CD4-positive, alpha-beta T cell treated with Interleukin-10 for 1 hour (primary cell): ENCODE measurements at regions not wholly inside any gene's neighbourhood (a gene's known extent, or its start where the extent isn't known, plus 50 kb on each side); places are given as distances from the start of the nearest gene placed in this dataset.
"Not testable (repeated sequence)": the region's sequence is repeated elsewhere in the genome, so short reads cannot be mapped to it uniquely, and the experiment has no call there.

Experiments used
- DNase-seq: peaks from one replicate; pipeline ENCODE4 v3.0.0-alpha.2; 2020

- DNase-seq, result no peak
Observed at GRCh38 chr6:133757335-133757734, 131.6 kb upstream of the TCF21 start.

GRCh38 chr6:133758815-133759335 lies 130.0 kb upstream of the TCF21 start:
- DNase-seq, result no peak

GRCh38 chr6:133759524-133759923 lies 129.4 kb upstream of the TCF21 start:
- DNase-seq, result no peak

- no peak for DNase-seq
Observed at GRCh38 chr6:133761706-133762105, 127.2 kb upstream of the TCF21 start.

DNA sequence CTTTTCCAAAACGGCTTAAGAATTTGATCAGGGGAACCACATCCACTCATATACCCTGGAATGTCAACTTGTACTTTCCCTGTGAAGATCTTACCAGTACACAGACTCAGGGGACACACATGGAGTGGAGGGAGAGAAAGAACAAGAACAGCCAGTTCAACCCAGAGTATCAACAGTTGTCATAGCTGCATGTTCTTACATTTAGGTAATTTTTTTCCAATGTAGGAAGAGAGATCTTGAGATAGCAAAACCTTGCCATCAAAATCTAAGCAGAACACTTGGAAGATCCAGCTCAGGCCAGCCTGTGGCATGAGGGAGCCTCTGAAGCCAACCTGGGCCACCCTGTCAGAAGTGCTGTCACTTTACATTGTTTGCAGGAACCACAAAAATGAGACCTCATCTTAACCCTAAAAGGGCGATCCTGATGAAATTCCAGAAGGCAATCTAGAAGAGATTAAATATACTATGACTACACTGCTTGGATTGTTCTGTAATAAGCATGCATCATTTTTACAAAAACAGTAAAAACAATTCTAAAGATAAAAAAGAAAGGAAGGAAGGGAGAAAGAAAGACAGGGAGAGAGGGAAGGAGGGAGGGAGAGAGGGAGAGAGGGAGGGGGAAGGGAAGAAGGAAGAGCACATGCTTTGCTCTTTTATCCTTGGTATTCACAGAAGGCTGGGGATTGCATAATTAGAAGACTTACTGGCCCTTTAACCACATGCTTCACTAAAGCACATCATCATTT lies 124.7 kb upstream of the TCF21 start:
- no peak for DNase-seq

- no peak for DNase-seq
Observed at GRCh38 chr6:133764754-133765208, 124.1 kb upstream of the TCF21 start.

- no peak for DNase-seq
Observed at GRCh38 chr6:133767357-133767970, 121.4 kb upstream of the TCF21 start.

- no peak for DNase-seq
Observed at GRCh38 chr6:133768656-133769295, 120.1 kb upstream of the TCF21 start.

DNA sequence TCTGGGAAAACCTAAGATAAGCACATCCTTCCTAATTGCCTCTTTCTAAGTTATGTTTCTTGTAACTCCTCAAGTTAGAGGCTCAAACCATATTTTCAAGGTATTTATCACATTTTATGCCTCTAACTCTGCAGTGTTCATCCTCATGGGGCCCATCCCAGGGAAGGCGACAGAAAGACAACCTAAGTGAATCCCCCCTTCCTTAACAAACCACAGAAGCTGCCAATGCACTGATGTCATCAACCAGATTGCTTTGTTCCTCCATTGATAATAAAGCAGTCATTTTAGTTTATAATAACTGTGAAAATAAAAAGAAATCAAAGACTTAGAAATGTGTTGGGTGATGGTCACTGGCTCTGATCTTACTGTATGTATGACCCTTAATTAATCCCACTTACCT lies 119.5 kb upstream of the TCF21 start:
- DNase-seq, result no peak

DNA sequence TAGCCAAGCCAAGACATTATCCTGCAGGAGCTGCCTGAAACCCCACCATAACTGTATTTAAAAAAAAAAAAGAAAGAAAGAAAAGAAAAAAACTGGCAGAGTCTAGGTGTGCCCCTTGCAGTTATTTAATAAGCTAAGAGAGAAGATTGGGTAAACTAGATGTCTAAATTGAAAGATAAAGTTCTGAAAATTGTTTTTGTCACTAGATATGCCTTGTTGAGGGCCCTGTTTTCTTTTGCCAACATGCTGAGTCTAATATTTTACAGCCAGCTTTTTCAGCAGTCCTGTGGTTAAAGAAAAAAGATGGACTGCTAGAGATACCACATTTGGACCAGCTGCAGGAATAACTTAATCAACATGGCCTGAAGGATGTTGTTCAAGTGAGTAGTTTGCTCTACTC lies 116.3 kb upstream of the TCF21 start:
- no peak for DNase-seq

DNA sequence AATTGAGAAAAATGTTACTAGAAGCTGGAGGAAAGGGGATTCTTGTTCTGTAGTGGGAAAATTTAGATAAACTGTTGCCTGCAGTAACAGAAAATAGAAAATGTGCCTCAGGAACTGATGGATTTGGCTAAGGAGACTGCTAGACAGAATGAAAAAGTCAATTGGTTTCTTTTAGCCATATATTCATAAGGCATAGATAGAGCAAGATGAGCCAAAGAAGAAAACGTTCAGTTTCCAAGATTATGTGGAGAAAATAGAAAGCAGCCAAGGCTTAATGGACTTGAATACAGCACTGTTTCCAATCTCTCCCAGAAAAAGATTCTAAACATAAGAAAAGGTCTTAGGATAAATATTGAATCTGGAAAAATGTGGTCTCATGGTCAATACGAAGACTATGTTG lies 115.1 kb upstream of the TCF21 start:
- DNase-seq, result no peak

- no peak for DNase-seq
Observed at GRCh38 chr6:133774356-133774755, 114.6 kb upstream of the TCF21 start.

GRCh38 chr6:133778414-133779130 lies 110.3 kb upstream of the TCF21 start:
- DNase-seq, result no peak

DNA sequence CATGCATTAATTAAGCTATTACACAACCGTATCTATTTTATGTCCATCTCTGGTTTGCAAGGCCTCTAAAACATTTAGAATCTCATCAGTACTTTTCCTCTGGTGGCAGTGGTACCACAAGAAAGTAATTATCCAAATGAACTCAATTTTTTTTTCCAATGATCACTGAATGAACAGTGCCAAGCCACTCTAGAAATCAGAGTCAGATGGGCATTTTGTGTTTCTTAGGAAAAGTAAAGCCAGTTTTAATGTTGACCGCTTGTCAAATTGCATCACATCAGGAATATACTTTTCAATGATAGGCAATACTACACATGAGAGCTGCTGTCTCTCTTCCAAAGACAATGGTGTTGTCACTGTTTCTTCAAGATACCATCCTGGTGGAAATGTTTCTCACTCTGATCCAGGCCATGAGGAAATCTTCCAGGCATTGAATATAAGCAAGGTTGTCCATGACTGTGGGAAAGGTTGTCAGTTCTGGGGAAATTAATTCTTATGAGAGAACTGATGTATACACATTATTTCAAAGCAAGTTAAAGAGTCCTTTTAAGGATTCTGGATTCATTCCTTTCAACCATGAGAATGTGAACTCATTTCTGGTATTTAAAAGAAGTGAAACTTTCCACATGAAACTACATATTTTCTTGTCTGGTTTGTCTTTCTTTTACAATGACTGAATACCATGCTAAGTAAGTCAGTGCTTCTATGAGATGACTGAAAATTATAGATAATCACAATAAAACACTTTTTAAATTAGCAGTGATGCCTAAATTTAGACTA lies 108.8 kb upstream of the TCF21 start:
- DNase-seq, result no peak

GRCh38 chr6:133786016-133786415 lies 102.9 kb upstream of the TCF21 start:
- no peak for DNase-seq

DNA sequence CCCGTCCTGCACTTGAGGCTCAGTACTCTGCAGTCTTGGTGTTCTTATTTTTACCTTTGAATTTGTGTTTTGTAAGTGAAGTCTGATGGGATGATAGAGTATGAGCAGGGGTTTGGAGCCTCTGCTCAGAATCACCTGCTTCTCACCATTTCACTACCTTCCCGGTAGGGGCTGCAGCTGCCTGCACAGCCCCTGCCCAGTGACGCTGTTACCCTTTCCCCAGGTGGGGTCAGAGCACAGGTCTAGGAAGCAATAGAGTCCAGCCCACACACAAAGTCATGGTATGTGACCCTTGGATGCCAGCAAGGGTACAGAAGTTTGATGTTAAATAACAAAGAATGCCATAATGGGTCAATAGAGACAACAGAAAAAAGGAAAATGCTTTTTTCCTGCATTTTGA lies 101.8 kb upstream of the TCF21 start:
- no peak for DNase-seq

DNA sequence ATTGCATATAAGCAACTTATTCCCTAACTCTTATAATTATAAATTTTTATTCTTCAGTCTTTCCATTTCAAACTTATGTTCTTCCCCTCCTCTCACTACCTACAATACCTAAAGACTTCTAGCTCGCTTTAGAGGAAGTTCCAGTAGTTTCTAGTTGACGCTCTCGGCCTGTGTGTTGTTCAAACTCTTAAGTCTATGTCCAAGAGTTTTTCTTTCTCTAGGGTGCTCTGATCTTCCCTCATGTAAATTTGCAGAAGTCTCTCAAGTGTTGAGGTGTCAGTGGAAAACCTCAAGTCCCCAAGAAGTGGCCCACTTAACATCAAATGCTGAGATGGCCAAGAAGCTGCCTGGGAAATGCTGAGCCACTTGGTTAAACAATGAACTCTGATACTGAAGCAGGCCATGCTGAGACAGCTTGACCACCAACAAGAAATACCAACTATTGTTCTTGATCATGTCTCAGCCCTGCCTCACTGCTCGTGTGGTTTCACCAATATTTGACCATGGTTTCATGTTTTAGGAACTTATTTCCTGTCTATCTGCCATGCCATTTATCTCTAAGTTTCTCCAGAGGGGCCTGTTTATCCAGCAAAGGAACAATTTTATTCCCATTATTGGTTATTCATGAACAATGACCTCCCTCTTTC lies 100.9 kb upstream of the TCF21 start:
- DNase-seq, result no peak

DNA sequence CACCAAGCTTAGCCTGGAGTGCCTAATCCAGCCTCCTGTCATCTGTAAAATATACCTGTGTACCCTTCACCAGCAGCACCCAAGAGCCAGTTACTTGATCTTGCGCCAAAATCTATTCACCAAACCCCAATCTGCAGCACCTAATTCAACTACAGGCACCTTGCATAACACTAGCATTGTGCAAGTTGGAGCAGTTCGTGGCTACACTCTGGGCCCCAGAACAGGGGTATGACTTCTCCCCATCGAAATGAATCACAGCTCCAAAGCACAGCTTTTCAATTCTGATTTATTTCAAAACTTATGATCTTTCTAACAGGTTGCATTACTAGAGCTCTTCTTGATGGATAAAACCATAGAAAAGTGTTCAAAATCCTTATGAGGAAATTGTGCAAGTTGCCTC lies 100.4 kb upstream of the TCF21 start:
- no peak for DNase-seq

- not testable (repeated sequence) for DNase-seq
Observed at GRCh38 chr6:133789449-133789848, 99.5 kb upstream of the TCF21 start.

DNA sequence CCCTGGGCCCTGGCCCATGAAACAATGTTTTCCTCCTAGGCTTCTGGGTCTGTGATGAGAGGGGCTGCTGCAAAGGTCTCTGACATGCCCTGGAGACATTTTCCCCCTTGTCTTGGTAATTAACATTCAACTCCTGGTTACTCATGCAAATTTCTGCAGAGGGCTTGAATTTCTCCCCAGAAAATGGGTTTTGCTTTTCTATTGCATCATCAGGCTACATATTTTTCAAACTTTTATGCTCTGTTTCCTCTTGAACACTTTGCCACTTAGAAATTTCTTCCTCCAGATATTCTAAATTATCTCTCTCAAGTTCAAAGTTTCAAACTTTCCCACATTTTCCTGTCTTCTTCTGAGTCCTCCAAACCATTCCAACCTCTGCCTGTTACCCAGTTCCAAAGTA lies 98.2 kb upstream of the TCF21 start:
- not testable (repeated sequence) for DNase-seq

DNA sequence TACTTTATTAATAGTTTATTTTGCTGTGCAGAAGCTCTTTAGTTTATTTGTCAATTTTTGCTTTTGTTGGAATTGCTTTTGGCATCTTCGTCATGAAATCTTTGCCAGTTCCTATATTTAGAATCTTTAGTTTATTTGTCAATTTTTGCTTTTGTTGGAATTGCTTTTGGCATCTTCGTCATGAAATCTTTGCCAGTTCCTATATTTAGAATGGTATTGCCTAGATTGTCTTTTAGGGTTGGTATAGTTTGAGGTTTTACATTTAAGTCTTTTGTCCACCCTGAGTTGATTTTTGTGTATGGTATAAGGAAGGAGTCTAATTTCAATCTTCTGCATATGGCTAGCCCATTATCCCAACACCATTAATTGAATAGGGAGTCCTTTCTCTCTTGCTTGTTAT lies 93.9 kb upstream of the TCF21 start:
- not testable (repeated sequence) for DNase-seq

- DNase-seq, result no peak
Observed at GRCh38 chr6:133796235-133796634, 92.7 kb upstream of the TCF21 start.
